IPS-18c (cell line): ENCODE measurements at regions not wholly inside any gene's neighbourhood (a gene's known extent, or its start where the extent isn't known, plus 50 kb on each side); places are given as distances from the start of the nearest gene placed in this dataset.

Experiments used
- H3K4me3 ChIP-seq: 2 replicates; pipeline ENCODE4 v1.7.0; 2013; ENCODE audit warnings: low read depth, mild to moderate bottlenecking, low read length, moderate library complexity; ENCODE audit not compliant: insufficient read depth
- H3K9me3 ChIP-seq: one replicate; pipeline ENCODE4 v1.6.1; 2013; ENCODE audit warnings: mild to moderate bottlenecking, low read length, moderate library complexity; ENCODE audit not compliant: control insufficient read depth, insufficient read depth

- no peaks in the 10 kb centered on the region for H3K9me3 ChIP-seq
- H3K4me3 ChIP-seq, result no peak overlapping the region
Measured at GRCh38 chr3:68057637-68058320, 403.4 kb upstream of the SUCLG2 start.

- no peaks in the 10 kb centered on the region for H3K9me3 ChIP-seq
- H3K4me3 ChIP-seq, result no peak overlapping the region
Measured at GRCh38 chr3:68056556-68056955, 402.1 kb upstream of the SUCLG2 start.

GRCh38 chr3:68055215-68055614 lies 400.8 kb upstream of the SUCLG2 start:
- H3K9me3 ChIP-seq, result no peaks in the 10 kb centered on the region
- no peak overlapping the region for H3K4me3 ChIP-seq

- Histone ChIP-seq H3K4me3 (no peak overlapping the region), H3K9me3 (no peaks in the 10 kb centered on the region)
Measured at GRCh38 chr3:68049776-68050175, 395.4 kb upstream of the SUCLG2 start.

GRCh38 chr3:68045976-68046375 lies 391.6 kb upstream of the SUCLG2 start:
- no peak overlapping the region for H3K4me3 ChIP-seq
- H3K9me3 ChIP-seq, result no peaks in the 10 kb centered on the region

GRCh38 chr3:68033867-68034266 lies 379.5 kb upstream of the SUCLG2 start:
- H3K4me3 ChIP-seq, result no peak overlapping the region
- H3K9me3 ChIP-seq, result no peaks in the 10 kb centered on the region

- H3K4me3 ChIP-seq, result no peak overlapping the region
- H3K9me3 ChIP-seq, result no peaks in the 10 kb centered on the region
Measured at GRCh38 chr3:68032209-68032608, 377.8 kb upstream of the SUCLG2 start.

- no peak overlapping the region for H3K4me3 ChIP-seq
- no peaks in the 10 kb centered on the region for H3K9me3 ChIP-seq
Measured at GRCh38 chr3:68025189-68025588, 370.8 kb upstream of the SUCLG2 start.

- H3K4me3 ChIP-seq, result no peak overlapping the region
- no peaks in the 10 kb centered on the region for H3K9me3 ChIP-seq
Measured at GRCh38 chr3:68019876-68020275, 365.5 kb upstream of the SUCLG2 start.

GRCh38 chr3:68018275-68018674 lies 363.9 kb upstream of the SUCLG2 start:
- Histone ChIP-seq H3K9me3 (no peaks in the 10 kb centered on the region), H3K4me3 (no peak overlapping the region)

- no peaks in the 10 kb centered on the region for H3K9me3 ChIP-seq
- no peak overlapping the region for H3K4me3 ChIP-seq
Measured at GRCh38 chr3:68017069-68017468, 362.7 kb upstream of the SUCLG2 start.

- Histone ChIP-seq H3K4me3 (no peak overlapping the region), H3K9me3 (no peaks in the 10 kb centered on the region)
Measured at GRCh38 chr3:68009900-68010299, 355.5 kb upstream of the SUCLG2 start.

GRCh38 chr3:68007621-68008226 lies 353.3 kb upstream of the SUCLG2 start:
- peak overlapping the region; percentile 67 for H3K4me3 ChIP-seq
- no peaks in the 10 kb centered on the region for H3K9me3 ChIP-seq

- H3K4me3 ChIP-seq, result no peak overlapping the region
- H3K9me3 ChIP-seq, result no peaks in the 10 kb centered on the region
Measured at GRCh38 chr3:68006646-68007045, 352.2 kb upstream of the SUCLG2 start.

GRCh38 chr3:68004091-68004490 lies 349.7 kb upstream of the SUCLG2 start:
- Histone ChIP-seq H3K9me3 (no peaks in the 10 kb centered on the region), H3K4me3 (no peak overlapping the region)

- H3K9me3 ChIP-seq, result no peaks in the 10 kb centered on the region
Measured at GRCh38 chr3:67998281-67998680, 343.9 kb upstream of the SUCLG2 start.

GRCh38 chr3:67995206-67995605 lies 340.8 kb upstream of the SUCLG2 start:
- H3K9me3 ChIP-seq, result no peaks in the 10 kb centered on the region
- no peak overlapping the region for H3K4me3 ChIP-seq

More at GRCh38 chr3:67998281-67998680, 343.9 kb upstream of the SUCLG2 start:
- H3K4me3 ChIP-seq, result no peak overlapping the region

GRCh38 chr3:67986706-67987105 lies 332.3 kb upstream of the SUCLG2 start:
- H3K4me3 ChIP-seq, result no peak overlapping the region

GRCh38 chr3:67983166-67983565 lies 328.8 kb upstream of the SUCLG2 start:
- no peaks in the 10 kb centered on the region for H3K9me3 ChIP-seq
- H3K4me3 ChIP-seq, result no peak overlapping the region

More at GRCh38 chr3:67986706-67987105, 332.3 kb upstream of the SUCLG2 start:
- no peaks in the 10 kb centered on the region for H3K9me3 ChIP-seq
